ENCODE measurements at regions not wholly inside any gene's neighbourhood (a gene's known extent, or its start where the extent isn't known, plus 50 kb on each side); places are given as distances from the start of the nearest gene placed in this dataset.

DNA sequence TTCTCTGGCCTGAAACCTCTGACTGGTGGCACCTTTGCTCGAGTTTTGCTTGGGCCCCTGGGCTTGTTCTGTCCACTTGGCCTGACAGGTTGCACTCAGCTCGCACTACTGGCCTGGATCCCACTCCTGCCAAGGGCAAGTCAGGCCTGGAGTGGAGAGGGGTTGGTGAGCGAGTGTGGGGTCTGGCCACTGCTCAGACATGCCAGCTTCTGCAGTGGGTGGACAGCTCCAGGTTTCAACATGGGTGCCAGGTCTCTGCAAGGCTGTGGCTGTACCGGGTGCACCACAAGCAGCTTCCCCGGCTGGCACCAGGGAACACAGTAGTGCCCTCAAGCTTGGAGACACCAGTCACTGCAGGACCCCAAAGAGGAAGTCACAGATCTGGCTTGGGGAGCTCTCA is 91.6 kb upstream of the CXorf51A start:
- FAIRE-seq (no peak), DNase-seq (ENCODE audit: low read depth, low spot score) (no peak), ATAC-seq (no peak)
- Histone ChIP-seq H4K20me1 (ENCODE audit: control insufficient read depth, insufficient read depth) (no peaks in the 10 kb centered on the region), H3K36me3 (ENCODE audit: control insufficient read depth in 2 of 2, insufficient read depth in 2 of 2, low read length in 1 of 2) (no peaks in the 10 kb centered on the region), H3K4me2 (ENCODE audit: control insufficient read depth, insufficient read depth) (no peak overlapping the region), H3K4me1 (ENCODE audit: control insufficient read depth, insufficient read depth, low read length) (no peaks in the 10 kb centered on the region), H3K27ac (ENCODE audit: control insufficient read depth, insufficient read depth) (no peak overlapping the region), H2AFZ (ENCODE audit: control insufficient read depth, low read depth, low read length) (no peak overlapping the region), H3K4me3 (no peak overlapping the region), H3K9ac (ENCODE audit: control insufficient read depth, insufficient read depth, low read length) (no peak overlapping the region), H3K79me2 (ENCODE audit: control insufficient read depth, insufficient read depth, low read length) (no peaks in the 10 kb centered on the region), H3K27me3 (replicated peaks in 1 of 2; ENCODE audit: control insufficient read depth in 2 of 2, insufficient read depth in 2 of 2, low read length in 1 of 2) (no peaks in the 10 kb centered on the region), H3K9me3 (replicated peaks; ENCODE audit: control insufficient read depth, insufficient read depth, low read length) (no peaks in the 10 kb centered on the region; the same call in 2 of the 3 replicates)
- ChIA-PET SMC1A (ENCODE audit: uncharacterized antibody, unreplicated experiment) (interaction anchor here (1.4 kb wide), 1 partner anchor 15 kb away, joined by 3 read pairs; no protein-coding TSS in a partner anchor), RAD21 (ENCODE audit: unreplicated experiment) (no interaction called here), POLR2A (no interaction called here), CTCF (interaction anchor here (0.5 kb wide), 1 partner anchor 618 kb away, joined by 3 read pairs; no protein-coding TSS in a partner anchor)
- 1% methylated on average over 5 of the region's 5 CpGs for WGBS (ENCODE audit: insufficient coverage, insufficient replicate concordance, low lambda C conversion rate, missing lambda C conversion rate)
- in situ Hi-C loops (cut with MboI) = no loop called here
- intact Hi-C loops (cut with micrococcal nuclease; ENCODE audit: unreplicated experiment) = no loop called here
- no TSS peak for BruUV-seq (replicated peaks)
- TF ChIP-seq, protein P1, sequence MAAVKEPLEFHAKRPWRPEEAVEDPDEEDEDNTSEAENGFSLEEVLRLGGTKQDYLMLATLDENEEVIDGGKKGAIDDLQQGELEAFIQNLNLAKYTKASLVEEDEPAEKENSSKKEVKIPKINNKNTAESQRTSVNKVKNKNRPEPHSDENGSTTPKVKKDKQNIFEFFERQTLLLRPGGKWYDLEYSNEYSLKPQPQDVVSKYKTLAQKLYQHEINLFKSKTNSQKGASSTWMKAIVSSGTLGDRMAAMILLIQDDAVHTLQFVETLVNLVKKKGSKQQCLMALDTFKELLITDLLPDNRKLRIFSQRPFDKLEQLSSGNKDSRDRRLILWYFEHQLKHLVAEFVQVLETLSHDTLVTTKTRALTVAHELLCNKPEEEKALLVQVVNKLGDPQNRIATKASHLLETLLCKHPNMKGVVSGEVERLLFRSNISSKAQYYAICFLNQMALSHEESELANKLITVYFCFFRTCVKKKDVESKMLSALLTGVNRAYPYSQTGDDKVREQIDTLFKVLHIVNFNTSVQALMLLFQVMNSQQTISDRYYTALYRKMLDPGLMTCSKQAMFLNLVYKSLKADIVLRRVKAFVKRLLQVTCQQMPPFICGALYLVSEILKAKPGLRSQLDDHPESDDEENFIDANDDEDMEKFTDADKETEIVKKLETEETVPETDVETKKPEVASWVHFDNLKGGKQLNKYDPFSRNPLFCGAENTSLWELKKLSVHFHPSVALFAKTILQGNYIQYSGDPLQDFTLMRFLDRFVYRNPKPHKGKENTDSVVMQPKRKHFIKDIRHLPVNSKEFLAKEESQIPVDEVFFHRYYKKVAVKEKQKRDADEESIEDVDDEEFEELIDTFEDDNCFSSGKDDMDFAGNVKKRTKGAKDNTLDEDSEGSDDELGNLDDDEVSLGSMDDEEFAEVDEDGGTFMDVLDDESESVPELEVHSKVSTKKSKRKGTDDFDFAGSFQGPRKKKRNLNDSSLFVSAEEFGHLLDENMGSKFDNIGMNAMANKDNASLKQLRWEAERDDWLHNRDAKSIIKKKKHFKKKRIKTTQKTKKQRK (IDR thresholded peaks at IDR 0.05; ENCODE audit: low read depth, low read length) = no peak
- TF ChIP-seq RB1 (IDR thresholded peaks at IDR 0.05; ENCODE audit: borderline replicate concordance) = no peak
- TF ChIP-seq, protein P2, sequence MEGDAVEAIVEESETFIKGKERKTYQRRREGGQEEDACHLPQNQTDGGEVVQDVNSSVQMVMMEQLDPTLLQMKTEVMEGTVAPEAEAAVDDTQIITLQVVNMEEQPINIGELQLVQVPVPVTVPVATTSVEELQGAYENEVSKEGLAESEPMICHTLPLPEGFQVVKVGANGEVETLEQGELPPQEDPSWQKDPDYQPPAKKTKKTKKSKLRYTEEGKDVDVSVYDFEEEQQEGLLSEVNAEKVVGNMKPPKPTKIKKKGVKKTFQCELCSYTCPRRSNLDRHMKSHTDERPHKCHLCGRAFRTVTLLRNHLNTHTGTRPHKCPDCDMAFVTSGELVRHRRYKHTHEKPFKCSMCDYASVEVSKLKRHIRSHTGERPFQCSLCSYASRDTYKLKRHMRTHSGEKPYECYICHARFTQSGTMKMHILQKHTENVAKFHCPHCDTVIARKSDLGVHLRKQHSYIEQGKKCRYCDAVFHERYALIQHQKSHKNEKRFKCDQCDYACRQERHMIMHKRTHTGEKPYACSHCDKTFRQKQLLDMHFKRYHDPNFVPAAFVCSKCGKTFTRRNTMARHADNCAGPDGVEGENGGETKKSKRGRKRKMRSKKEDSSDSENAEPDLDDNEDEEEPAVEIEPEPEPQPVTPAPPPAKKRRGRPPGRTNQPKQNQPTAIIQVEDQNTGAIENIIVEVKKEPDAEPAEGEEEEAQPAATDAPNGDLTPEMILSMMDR (IDR thresholded peaks at IDR 0.05 in 2 of 3, conservative IDR thresholded peaks at IDR 0.05 in 1 of 3; ENCODE audit: control insufficient read depth in 2 of 3, extremely low read depth in 1 of 3, insufficient read depth in 1 of 3, low read depth in 3 of 3, low read length in 3 of 3) = no peak
- TF ChIP-seq TCF3 (IDR thresholded peaks at IDR 0.05; ENCODE audit: borderline replicate concordance, insufficient read depth, low read depth, low read length) = no peak
- no peak for TF ChIP-seq RELA (IDR thresholded peaks at IDR 0.05; ENCODE audit: borderline replicate concordance, partially characterized antibody)
- no peak for TF ChIP-seq CREM (IDR thresholded peaks at IDR 0.05; ENCODE audit: low read depth)
- no peak for TF ChIP-seq ZZZ3 (IDR thresholded peaks at IDR 0.05; ENCODE audit: control insufficient read depth, insufficient read length, low read depth)
- no peak for TF ChIP-seq PAX8 (IDR thresholded peaks at IDR 0.05)
- TF ChIP-seq GATAD2B (conservative IDR thresholded peaks at IDR 0.05; ENCODE audit: low read depth) = no peak
- TF ChIP-seq CHD1 (IDR thresholded peaks at IDR 0.05; ENCODE audit: low read depth, low read length) = no peak
- TF ChIP-seq, protein P3, sequence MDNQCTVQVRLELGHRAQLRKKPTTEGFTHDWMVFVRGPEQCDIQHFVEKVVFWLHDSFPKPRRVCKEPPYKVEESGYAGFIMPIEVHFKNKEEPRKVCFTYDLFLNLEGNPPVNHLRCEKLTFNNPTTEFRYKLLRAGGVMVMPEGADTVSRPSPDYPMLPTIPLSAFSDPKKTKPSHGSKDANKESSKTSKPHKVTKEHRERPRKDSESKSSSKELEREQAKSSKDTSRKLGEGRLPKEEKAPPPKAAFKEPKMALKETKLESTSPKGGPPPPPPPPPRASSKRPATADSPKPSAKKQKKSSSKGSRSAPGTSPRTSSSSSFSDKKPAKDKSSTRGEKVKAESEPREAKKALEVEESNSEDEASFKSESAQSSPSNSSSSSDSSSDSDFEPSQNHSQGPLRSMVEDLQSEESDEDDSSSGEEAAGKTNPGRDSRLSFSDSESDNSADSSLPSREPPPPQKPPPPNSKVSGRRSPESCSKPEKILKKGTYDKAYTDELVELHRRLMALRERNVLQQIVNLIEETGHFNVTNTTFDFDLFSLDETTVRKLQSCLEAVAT (IDR thresholded peaks at IDR 0.05) = no peak
- TF ChIP-seq, protein P4, sequence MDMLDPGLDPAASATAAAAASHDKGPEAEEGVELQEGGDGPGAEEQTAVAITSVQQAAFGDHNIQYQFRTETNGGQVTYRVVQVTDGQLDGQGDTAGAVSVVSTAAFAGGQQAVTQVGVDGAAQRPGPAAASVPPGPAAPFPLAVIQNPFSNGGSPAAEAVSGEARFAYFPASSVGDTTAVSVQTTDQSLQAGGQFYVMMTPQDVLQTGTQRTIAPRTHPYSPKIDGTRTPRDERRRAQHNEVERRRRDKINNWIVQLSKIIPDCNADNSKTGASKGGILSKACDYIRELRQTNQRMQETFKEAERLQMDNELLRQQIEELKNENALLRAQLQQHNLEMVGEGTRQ (IDR thresholded peaks at IDR 0.05; ENCODE audit: borderline replicate concordance, low read depth, low read length) = no peak
- no peak for TF ChIP-seq MEF2B (IDR thresholded peaks at IDR 0.05; ENCODE audit: partially characterized antibody, poor library complexity, severe bottlenecking)
- TF ChIP-seq CHD4 (IDR thresholded peaks at IDR 0.05) = no peak
- no peak for TF ChIP-seq BHLHE40 (IDR thresholded peaks at IDR 0.05; ENCODE audit: borderline replicate concordance in 1 of 2, low read depth in 2 of 2, low read length in 1 of 2)

Data from GM12878 (cell line).